Middle frontal gyrus (tissue), 1 donor: ENCODE measurements at regions not wholly inside any gene's neighbourhood (a gene's known extent, or its start where the extent isn't known, plus 50 kb on each side); places are given as distances from the start of the nearest gene placed in this dataset.
A peak's percentile ranks its signal among the peaks of the same experiment; 100 is the strongest.

Source experiments
- DNase-seq: peaks from one replicate; pipeline ENCODE4 v3.0.0-alpha.2; 2015; ENCODE audit warnings: low spot score; ENCODE audit errors: extremely low spot score

GRCh38 chrX:9087271-9088040, 53.5 kb upstream of the FAM9B start:
- DNase-seq, result no peak

- DNase-seq, result no peak
These were observed 55.0 kb upstream of the FAM9B start for GRCh38 chrX:9088896-9089295.

GRCh38 chrX:9090766-9091165, 56.8 kb upstream of the FAM9B start:
- DNase-seq, result no peak

GRCh38 chrX:9091258-9091657, 57.3 kb upstream of the FAM9B start:
- no peak for DNase-seq

GRCh38 chrX:9102956-9103355, 69.0 kb upstream of the FAM9B start:
- no peak for DNase-seq

- DNase-seq, result no peak
These were observed 74.1 kb upstream of the FAM9B start for GRCh38 chrX:9108054-9108453.

- DNase-seq, result no peak
These were observed 76.9 kb upstream of the FAM9B start for GRCh38 chrX:9110808-9111207.

- no peak for DNase-seq
These were observed 80.3 kb upstream of the FAM9B start for GRCh38 chrX:9114245-9114644.

- DNase-seq, result no peak
These were observed 83.9 kb upstream of the FAM9B start for GRCh38 chrX:9117851-9118250.

GRCh38 chrX:9122519-9123245, 88.8 kb upstream of the FAM9B start:
- DNase-seq, result no peak

- peak; percentile 5 for DNase-seq
These were observed 94.1 kb upstream of the FAM9B start for GRCh38 chrX:9127986-9128385.

- no peak for DNase-seq
These were observed 96.1 kb upstream of the FAM9B start for GRCh38 chrX:9130031-9130430.

GRCh38 chrX:9131066-9131465, 97.1 kb upstream of the FAM9B start:
- DNase-seq, result no peak

GRCh38 chrX:9132036-9132638, 98.2 kb upstream of the FAM9B start:
- no peak for DNase-seq

- no peak for DNase-seq
These were observed 99.5 kb upstream of the FAM9B start for GRCh38 chrX:9133426-9133825.

GRCh38 chrX:9134366-9134765, 100.4 kb upstream of the FAM9B start:
- no peak for DNase-seq

GRCh38 chrX:9135901-9136510, 102.1 kb upstream of the FAM9B start:
- DNase-seq, result no peak

- DNase-seq, result no peak
These were observed 103.2 kb upstream of the FAM9B start for GRCh38 chrX:9137152-9137551.

- DNase-seq, result no peak
These were observed 107.6 kb upstream of the FAM9B start for GRCh38 chrX:9141496-9141895.

GRCh38 chrX:9144701-9145241, 110.8 kb upstream of the FAM9B start:
- DNase-seq, result no peak

- DNase-seq, result no peak
These were observed 112.7 kb upstream of the FAM9B start for GRCh38 chrX:9146657-9147056.

- no peak for DNase-seq
These were observed 113.2 kb upstream of the FAM9B start for GRCh38 chrX:9147086-9147485.
